Right cardiac atrium (tissue), 5 donors: ENCODE measurements at regions not wholly inside any gene's neighbourhood (a gene's known extent, or its start where the extent isn't known, plus 50 kb on each side); places are given as distances from the start of the nearest gene placed in this dataset.
"Not testable (repeated sequence)": the region's sequence is repeated elsewhere in the genome, so short reads cannot be mapped to it uniquely, and the experiment has no call there.

Experiments
- ATAC-seq, 2 donors: fragments of 200-7000 bp; cut with Tn5 transposase; one replicate each; pipeline versions ENCODE4 v1.8.0 to v1.9.1; 2020; ENCODE audit warnings: moderate library complexity in 2 of 2, mild to moderate bottlenecking in 1 of 2
- DNase-seq, 3 donors: peaks; one replicate each; pipeline ENCODE4 v3.0.0-alpha.2; 2020
- H3K27ac ChIP-seq: one replicate; pipeline ENCODE4 v1.5.1; 2013; ENCODE audit warnings: mild to moderate bottlenecking, low read length, control low read depth, moderate library complexity
- H3K27me3 ChIP-seq: one replicate; pipeline ENCODE4 v1.6.1; 2013; ENCODE audit not compliant: control insufficient read depth, insufficient read depth
- H3K4me1 ChIP-seq: one replicate; pipeline ENCODE4 v1.6.1; 2013; ENCODE audit warnings: low read length; ENCODE audit not compliant: control insufficient read depth, insufficient read depth
- H3K4me3 ChIP-seq: one replicate; pipeline ENCODE4 v1.5.1; 2013; ENCODE audit warnings: low read length, control low read depth
- H3K9me3 ChIP-seq: one replicate; pipeline ENCODE4 v1.6.1; 2013; ENCODE audit warnings: low read length; ENCODE audit not compliant: control insufficient read depth
- WGBS: extraction: QIAGEN DNeasy Blood & Tissue Kit; methylation state at CpG from one replicate; pipeline ENCODE4 v1.1.7; 2013; 5-methylcytosine and 5-hydroxymethylcytosine counted together
- intact Hi-C, 4 donors: fragments of 100-400 bp; cut with DNase I; formaldehyde crosslinking; loops; one replicate each; pipeline versions ENCODE4 v1.11.0 to v1.14.0; 2022 to 2023
- donor health status: healthy with polysubstance abuse.
- donor health status: DM: no; HTN: yes; CAD: no.
- donor health status: DM: no; HTN: no; CAD: no.
- donor health status: DM: no; HTN: yes; CAD: no; lungs with severe emphysema.
- donor health status: DM: yes; HTN: yes; CAD: no.

DNA sequence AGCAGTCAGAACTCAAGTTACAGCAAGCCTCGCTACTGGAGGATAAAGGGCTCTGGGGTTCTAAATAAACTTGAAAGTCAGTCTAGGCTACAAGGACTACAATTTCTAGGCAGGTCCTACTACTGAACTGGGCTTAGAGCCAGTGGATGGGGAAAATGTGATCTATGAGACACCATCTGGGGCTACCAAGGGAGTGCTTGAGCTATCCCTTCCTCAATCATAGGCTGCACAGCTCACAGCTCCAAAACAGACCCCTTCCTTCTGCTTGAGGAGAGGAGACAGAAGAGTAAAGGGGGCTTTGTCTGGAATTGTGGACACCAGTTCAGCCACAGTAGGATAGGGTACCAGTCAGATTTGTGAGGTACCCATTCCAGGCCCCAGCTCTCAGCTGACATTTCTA lies 145.8 kb upstream of the SNX7 start:
- WGBS = 83% methylated on average over 1 of the region's 1 CpG
- intact Hi-C loops = no loop called here

DNA sequence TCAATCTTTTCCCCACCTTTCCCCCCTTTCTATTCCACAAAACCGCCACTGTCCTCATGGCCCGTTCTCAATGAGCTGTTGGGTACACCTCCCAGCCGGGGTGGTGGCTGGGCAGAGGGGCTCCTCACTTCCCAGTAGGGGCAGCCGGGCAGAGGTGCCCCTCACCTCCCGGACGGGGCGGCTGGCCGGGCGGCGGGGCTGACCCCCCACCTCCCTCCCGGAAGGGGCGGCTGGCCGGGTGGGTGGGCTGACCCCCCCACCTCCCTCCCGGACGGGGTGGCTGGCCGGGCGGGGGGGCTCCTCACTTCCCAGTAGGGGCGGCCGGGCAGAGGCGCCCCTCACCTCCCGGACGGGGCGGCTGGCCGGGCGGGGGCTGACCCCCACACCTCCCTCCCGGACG lies 149.3 kb upstream of the SNX7 start:
- H3K9me3 ChIP-seq, H3K27ac ChIP-seq, intact Hi-C loops, H3K27me3 ChIP-seq, ATAC-seq, H3K4me1 ChIP-seq, H3K4me3 ChIP-seq: not testable (repeated sequence)
- WGBS = 94% methylated on average over 24 of the region's 27 CpGs
- DNase-seq = peak in 1 of 3 donors; percentile 29

More for the DNA sequence above, 145.8 kb upstream of the SNX7 start:
- Histone ChIP-seq H3K27me3 (no peaks in the 10 kb centered on the region), H3K4me3 (no peak overlapping the region), H3K4me1 (no peaks in the 10 kb centered on the region), H3K9me3 (no peaks in the 10 kb centered on the region), H3K27ac (no peak overlapping the region)
- no peak for DNase-seq
- ATAC-seq = no peak

DNA sequence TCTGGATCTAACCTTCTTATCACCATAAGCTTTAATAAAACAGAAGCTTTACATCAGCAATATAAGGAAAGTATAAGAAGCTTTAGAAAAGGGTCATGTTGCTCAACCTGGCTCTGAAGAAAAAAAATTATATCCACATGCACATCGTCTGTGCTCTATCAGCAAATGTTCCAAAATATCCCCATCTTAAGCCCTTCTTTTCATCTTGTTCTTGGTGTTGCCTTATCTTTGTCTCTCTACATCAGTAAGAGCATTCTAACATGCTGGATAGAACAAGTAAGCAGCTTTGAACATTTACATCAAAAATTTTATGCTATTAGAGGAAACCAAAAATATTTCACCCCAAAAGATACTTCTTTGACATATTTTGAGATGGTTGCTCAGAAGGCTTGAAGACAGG lies 157.8 kb upstream of the SNX7 start:
- DNase-seq = no peak
- 68% methylated on average over 1 of the region's 1 CpG for WGBS

DNA sequence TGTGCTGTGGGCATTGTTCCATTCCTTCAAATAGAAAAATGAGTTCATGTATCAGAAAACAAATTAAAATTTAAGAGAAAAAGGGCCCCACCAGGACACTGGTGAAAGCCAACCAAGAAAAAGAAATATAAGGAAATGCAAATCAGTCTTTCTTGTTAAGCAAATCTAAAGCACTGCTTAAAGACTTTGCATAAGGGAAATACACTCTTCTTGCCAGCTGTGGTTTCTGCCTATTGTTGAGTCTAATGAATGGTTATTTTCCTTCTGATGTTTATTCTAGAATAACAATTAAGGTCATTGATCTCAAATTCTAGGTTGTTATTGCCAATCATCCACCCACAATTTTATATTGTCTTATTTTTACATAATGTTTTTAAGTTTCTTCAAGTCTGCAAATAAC lies 158.6 kb upstream of the SNX7 start:
- DNase-seq (no peak), ATAC-seq (no peak)
- Histone ChIP-seq H3K9me3 (no peaks in the 10 kb centered on the region), H3K27me3 (no peaks in the 10 kb centered on the region), H3K27ac (no peak overlapping the region), H3K4me1 (no peaks in the 10 kb centered on the region), H3K4me3 (no peak overlapping the region)
- intact Hi-C loops = no loop called here

More for the DNA sequence above, 157.8 kb upstream of the SNX7 start:
- H3K9me3 ChIP-seq = no peaks in the 10 kb centered on the region
- H3K4me3 ChIP-seq = no peak overlapping the region
- no peaks in the 10 kb centered on the region for H3K27me3 ChIP-seq
- no peaks in the 10 kb centered on the region for H3K4me1 ChIP-seq
- intact Hi-C loops = no loop called here
- no peak overlapping the region for H3K27ac ChIP-seq
- ATAC-seq = no peak

DNA sequence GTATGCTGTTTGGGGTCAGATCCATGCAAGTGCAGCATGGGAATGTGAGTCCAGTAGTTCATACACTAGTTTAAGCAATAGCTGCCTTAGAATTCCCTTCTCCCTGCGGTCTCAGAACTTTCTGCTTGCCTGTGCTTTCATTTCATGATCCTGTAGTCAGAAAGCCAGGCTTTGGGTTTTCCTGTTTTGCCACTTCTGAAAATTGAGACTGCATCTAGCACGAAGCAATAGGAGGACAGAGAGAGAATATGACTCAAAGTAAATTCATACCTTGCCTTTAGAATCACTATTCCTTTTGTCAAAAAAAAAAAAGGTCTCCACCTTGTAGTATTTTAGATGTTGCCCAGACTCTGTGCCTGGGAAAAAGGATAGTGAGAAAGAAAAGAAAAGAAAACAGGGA lies 161.2 kb upstream of the SNX7 start:
- no peaks in the 10 kb centered on the region for H3K9me3 ChIP-seq
- H3K4me3 ChIP-seq = no peak overlapping the region
- no peak for DNase-seq
- no peaks in the 10 kb centered on the region for H3K4me1 ChIP-seq
- no peak overlapping the region for H3K27ac ChIP-seq
- 73% methylated on average over 2 of the region's 2 CpGs for WGBS
- H3K27me3 ChIP-seq = no peaks in the 10 kb centered on the region
- ATAC-seq = no peak
- intact Hi-C loops = no loop called here

DNA sequence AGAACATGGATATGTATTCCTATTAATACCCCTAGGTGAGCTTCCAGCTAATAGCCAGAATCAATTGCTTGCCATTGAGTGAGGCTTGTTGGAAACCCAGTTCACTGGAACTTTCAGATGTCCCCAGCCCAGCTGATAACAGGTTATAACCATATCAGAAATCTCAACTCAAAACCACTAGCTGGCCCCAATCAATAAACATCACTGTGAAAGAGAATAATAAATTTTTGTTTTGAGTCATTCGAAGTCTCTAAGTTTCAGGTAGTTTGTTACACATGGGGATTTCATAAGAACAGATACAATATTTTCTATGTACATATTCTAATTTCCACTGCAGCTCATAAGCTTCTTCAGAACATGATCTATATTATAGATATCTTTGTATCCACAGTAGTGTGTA lies 162.9 kb upstream of the SNX7 start:
- ATAC-seq = no peak
- Histone ChIP-seq H3K9me3 (no peaks in the 10 kb centered on the region), H3K4me3 (no peak overlapping the region), H3K4me1 (no peaks in the 10 kb centered on the region), H3K27me3 (no peaks in the 10 kb centered on the region), H3K27ac (no peak overlapping the region)
- DNase-seq = no peak
- WGBS = 83% methylated on average over 1 of the region's 1 CpG
- intact Hi-C loops = no loop called here

DNA sequence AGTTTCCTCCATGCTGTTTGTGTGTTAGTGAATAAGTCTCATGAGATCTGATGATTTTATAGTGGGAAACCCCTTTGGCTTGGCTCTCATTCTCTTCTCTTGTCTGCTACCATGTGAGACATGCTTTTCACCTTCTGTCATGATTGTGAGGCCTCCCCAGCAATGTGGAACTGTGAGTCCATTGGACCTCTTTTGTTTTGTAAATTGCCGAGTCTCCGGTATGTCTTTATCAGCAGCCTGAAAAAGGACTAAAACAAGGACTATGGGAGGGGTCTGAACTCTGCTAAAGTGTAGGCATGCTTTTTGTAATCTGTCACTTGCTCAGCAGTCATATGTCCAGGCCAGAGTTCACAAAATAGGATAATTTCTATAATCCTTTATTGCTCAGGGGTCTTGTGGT lies 164.0 kb upstream of the SNX7 start:
- intact Hi-C loops = no loop called here
- Histone ChIP-seq H3K9me3 (no peaks in the 10 kb centered on the region), H3K4me1 (no peaks in the 10 kb centered on the region), H3K27me3 (no peaks in the 10 kb centered on the region), H3K4me3 (no peak overlapping the region), H3K27ac (no peak overlapping the region)
- DNase-seq = no peak
- WGBS = 76% methylated on average over 2 of the region's 2 CpGs
- no peak for ATAC-seq

DNA sequence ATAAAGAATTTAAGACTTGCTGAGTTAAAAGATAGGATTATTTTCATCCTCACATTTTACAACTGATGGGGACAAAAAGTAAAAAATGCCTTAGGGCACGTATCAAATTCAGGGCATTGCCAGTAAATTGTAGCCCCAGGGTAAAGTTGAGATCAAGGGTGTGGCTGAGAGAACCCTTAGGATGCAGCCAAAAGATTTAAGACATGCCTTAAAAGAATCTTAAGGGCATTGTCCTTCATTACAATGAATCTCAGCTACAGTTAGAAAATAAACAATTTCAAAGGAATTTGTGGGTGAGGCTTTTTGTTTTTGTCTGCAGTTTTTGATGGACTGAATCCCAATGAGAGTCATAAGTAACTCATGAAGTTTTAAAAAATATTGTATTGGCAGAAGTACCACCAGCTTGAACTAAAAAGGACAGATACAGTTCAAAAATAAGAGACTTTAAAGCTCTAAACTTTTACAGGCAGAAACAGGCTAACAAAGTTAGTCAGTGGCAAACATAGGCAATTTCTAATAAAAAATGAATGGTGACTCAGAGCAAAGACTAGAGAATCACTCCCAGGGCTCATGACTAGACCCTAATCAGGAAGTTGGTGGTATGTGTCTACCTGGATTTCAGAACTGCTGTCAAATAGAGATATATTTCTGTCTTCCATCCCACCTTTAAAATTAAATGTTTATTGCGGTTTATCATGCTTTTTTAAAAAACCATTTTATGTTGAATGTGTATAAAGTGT lies 165.1 kb upstream of the SNX7 start:
- Histone ChIP-seq H3K4me1 (no peaks in the 10 kb centered on the region), H3K9me3 (no peaks in the 10 kb centered on the region), H3K27me3 (no peaks in the 10 kb centered on the region), H3K4me3 (no peak overlapping the region), H3K27ac (no peak overlapping the region)
- 81% methylated on average over 2 of the region's 2 CpGs for WGBS
- ATAC-seq (no peak), DNase-seq (no peak)
- intact Hi-C loops = no loop called here

DNA sequence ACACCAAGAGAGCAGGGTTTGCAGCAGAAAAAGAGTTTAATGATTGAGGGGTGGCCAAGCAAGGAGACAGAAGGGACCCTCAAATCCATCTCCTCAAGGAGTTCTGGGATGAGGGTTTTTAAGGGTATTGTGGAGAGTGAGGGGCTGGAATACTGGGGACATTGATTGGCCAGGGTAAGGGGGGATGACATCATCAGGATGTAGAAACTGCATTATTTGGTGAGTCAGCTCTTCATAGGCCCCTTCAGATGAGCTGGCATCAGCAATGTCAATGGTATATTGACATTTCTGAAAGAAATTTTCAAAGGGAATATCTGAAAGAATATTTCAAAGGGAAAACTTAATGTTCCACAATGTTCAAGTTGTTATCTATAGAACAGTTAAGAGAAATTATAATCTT lies 168.1 kb upstream of the SNX7 start:
- ATAC-seq (no peak), DNase-seq (no peak)
- Histone ChIP-seq H3K27ac (no peak overlapping the region), H3K9me3 (no peaks in the 10 kb centered on the region), H3K27me3 (no peaks in the 10 kb centered on the region), H3K4me3 (no peak overlapping the region), H3K4me1 (no peaks in the 10 kb centered on the region)
- intact Hi-C loops = no loop called here

DNA sequence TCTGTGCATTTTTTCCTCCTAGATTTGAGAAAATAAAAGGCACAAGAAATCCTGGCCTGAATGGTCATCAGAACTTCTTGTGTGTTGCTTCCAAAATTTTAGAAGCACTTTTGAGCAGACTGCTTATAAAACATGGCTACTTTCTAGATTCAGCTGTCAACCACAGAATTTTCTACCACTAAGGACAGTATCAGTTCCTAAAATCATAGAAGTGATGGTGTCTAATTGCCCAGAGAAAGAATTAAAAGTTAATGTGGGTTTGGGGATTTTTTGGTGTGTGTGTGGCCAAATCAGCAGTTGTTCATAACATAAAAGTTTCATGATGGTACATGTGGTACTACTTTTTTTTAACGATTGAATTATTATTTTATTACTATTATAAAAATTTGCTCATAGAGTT lies 171.4 kb upstream of the SNX7 start:
- no peak for ATAC-seq
- 94% methylated on average over 1 of the region's 1 CpG for whole genome bisulfite sequencing
- intact Hi-C loops = no loop called here

DNA sequence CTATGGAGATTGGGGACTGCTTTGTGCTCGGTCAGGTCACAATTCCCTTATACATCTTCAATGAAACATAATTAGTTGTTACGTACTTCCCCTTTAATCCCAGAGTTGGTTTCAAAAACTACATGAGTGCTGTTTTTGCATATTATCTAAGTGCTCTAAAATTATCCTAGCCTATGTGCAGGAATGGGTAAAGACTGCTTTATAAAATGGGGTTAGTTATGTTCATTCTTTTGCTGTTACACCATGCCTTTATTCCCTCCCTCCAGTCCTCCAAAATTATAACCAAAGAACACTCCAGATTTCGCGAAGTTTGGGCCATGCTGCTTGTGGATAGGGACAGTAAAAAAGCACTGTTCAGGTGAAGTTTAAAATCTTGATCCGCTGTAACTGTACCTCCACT lies 173.9 kb upstream of the SNX7 start:
- no peaks in the 10 kb centered on the region for H3K4me1 ChIP-seq
- ATAC-seq (no peak), DNase-seq (no peak)
- no peak overlapping the region for H3K4me3 ChIP-seq
- H3K27me3 ChIP-seq = no peaks in the 10 kb centered on the region
- WGBS = 85% methylated on average over 5 of the region's 5 CpGs
- no peaks in the 10 kb centered on the region for H3K9me3 ChIP-seq
- intact Hi-C loops = no loop called here
- no peak overlapping the region for H3K27ac ChIP-seq

More for the DNA sequence above, 171.4 kb upstream of the SNX7 start:
- Histone ChIP-seq H3K27me3 (no peaks in the 10 kb centered on the region), H3K4me3 (no peak overlapping the region), H3K9me3 (no peaks in the 10 kb centered on the region), H3K27ac (no peak overlapping the region), H3K4me1 (no peaks in the 10 kb centered on the region)
- no peak for DNase-seq

DNA sequence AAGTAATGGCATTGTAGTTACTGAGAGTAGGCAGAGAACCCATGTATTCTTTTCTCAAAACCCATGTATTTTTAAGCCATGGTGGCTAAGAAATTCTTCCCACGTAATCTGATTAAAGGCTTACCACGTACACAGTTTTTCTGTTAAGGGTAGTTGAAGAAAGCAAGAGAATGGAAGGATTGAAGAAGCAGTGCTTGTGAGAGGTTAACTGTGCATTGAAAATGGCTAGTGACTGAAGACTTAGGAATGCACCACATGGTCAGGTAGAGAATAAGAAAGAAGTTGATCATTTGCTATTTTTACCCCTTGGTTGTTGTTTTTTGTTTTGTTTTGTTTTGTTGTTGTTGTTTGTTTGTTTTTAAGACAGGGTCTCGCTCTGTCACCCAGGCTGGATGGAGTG lies 178.9 kb upstream of the SNX7 start:
- 93% methylated on average over 3 of the region's 3 CpGs for WGBS
- H3K9me3 ChIP-seq = no peaks in the 10 kb centered on the region
- H3K4me3 ChIP-seq = no peak overlapping the region
- ATAC-seq (no peak), DNase-seq (no peak)
- H3K4me1 ChIP-seq = no peaks in the 10 kb centered on the region
- intact Hi-C loops = no loop called here
- H3K27ac ChIP-seq = no peak overlapping the region
- H3K27me3 ChIP-seq = no peaks in the 10 kb centered on the region
